ENCODE measurements at regions not wholly inside any gene's neighbourhood (a gene's known extent, or its start where the extent isn't known, plus 50 kb on each side); places are given as distances from the start of the nearest gene placed in this dataset.

DNA sequence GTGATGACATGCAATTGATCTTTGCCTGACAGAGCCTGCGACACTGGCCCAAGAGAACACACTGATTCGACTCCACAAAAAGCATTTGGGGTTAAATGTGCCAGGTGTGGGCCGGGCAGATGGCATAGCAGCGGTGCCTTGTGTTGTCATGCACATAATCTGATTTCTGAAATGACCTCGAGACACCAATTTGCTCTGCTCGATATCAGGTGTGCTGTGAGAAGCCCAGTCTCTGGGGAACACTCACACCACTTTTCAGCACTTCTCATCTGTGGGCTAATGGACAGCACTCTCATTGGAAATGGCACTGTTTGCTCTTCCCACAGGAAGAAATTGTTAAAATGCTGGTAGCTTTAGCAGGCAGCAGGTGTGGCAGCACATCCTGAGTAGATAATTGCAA lies 738.3 kb upstream of the TENM3 start:
- Histone ChIP-seq H3K4me1 (ENCODE audit: low read depth, poor library complexity, severe bottlenecking) (no peaks in the 10 kb centered on the region), H2AFZ (ENCODE audit: low read depth) (no peak overlapping the region), H3K79me2 (ENCODE audit: insufficient read depth, low read depth) (no peaks in the 10 kb centered on the region), H3K9ac (no peak overlapping the region), H3K4me3 (IDR thresholded peaks at IDR 0.05; ENCODE audit: insufficient read depth, low read depth, low read length) (no peak overlapping the region), H3K4me2 (no peak overlapping the region), H3K27ac (no peak overlapping the region), H4K20me1 (ENCODE audit: insufficient read depth) (no peaks in the 10 kb centered on the region), H3K36me3 (ENCODE audit: insufficient read depth) (no peaks in the 10 kb centered on the region), H3K27me3 (ENCODE audit: insufficient read depth, low read depth) (no peaks in the 10 kb centered on the region)
- no peak for TF ChIP-seq CTCF (conservative IDR thresholded peaks at IDR 0.05; ENCODE audit: low read depth, low read length)

GRCh38 chr4:181507180-181507835 lies 735.9 kb upstream of the TENM3 start:
- Histone ChIP-seq H4K20me1 (ENCODE audit: insufficient read depth) (no peaks in the 10 kb centered on the region), H3K4me2 (no peak overlapping the region), H3K79me2 (ENCODE audit: insufficient read depth, low read depth) (no peaks in the 10 kb centered on the region), H3K27me3 (ENCODE audit: insufficient read depth, low read depth) (no peaks in the 10 kb centered on the region), H3K27ac (no peak overlapping the region), H2AFZ (ENCODE audit: low read depth) (no peak overlapping the region), H3K4me1 (ENCODE audit: low read depth, poor library complexity, severe bottlenecking) (no peaks in the 10 kb centered on the region), H3K9ac (no peak overlapping the region), H3K36me3 (ENCODE audit: insufficient read depth) (no peaks in the 10 kb centered on the region), H3K4me3 (IDR thresholded peaks at IDR 0.05; ENCODE audit: insufficient read depth, low read depth, low read length) (no peak overlapping the region)
- no peak for TF ChIP-seq CTCF (conservative IDR thresholded peaks at IDR 0.05; ENCODE audit: low read depth, low read length)

GRCh38 chr4:181507938-181508337 lies 735.3 kb upstream of the TENM3 start:
- H3K36me3 ChIP-seq (ENCODE audit: insufficient read depth), result no peaks in the 10 kb centered on the region
- H3K27me3 ChIP-seq (ENCODE audit: insufficient read depth, low read depth), result no peaks in the 10 kb centered on the region
- no peak overlapping the region for H3K27ac ChIP-seq
- no peak overlapping the region for H3K4me3 ChIP-seq (IDR thresholded peaks at IDR 0.05; ENCODE audit: insufficient read depth, low read depth, low read length)
- H2AFZ ChIP-seq (ENCODE audit: low read depth), result no peak overlapping the region
- no peaks in the 10 kb centered on the region for H3K4me1 ChIP-seq (ENCODE audit: low read depth, poor library complexity, severe bottlenecking)
- no peak for TF ChIP-seq CTCF (conservative IDR thresholded peaks at IDR 0.05; ENCODE audit: low read depth, low read length)
- H4K20me1 ChIP-seq (ENCODE audit: insufficient read depth), result no peaks in the 10 kb centered on the region
- no peaks in the 10 kb centered on the region for H3K79me2 ChIP-seq (ENCODE audit: insufficient read depth, low read depth)
- H3K9ac ChIP-seq, result no peak overlapping the region
- H3K4me2 ChIP-seq, result no peak overlapping the region

DNA sequence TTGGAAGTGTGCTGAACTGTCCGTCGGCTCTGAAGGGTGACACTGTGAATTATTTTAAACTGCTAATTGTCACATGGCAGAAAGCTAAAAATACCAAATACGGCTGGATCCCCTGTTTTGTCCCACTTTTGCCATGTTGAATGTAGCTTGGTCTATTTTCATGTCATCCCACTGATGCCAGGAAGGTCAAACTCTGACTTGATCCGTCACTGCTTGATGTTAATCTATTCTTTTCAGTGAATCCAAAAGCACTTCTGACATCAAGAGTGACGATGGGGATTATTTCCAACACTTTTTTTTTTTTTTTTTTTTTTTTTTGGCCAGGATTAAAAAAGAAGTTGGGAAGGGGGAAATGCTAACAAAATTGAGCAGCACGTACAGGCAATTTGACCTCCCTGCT lies 734.6 kb upstream of the TENM3 start:
- Histone ChIP-seq H3K36me3 (ENCODE audit: insufficient read depth) (no peaks in the 10 kb centered on the region), H3K4me1 (ENCODE audit: low read depth, poor library complexity, severe bottlenecking) (no peaks in the 10 kb centered on the region), H3K79me2 (ENCODE audit: insufficient read depth, low read depth) (no peaks in the 10 kb centered on the region), H3K4me3 (IDR thresholded peaks at IDR 0.05; ENCODE audit: insufficient read depth, low read depth, low read length) (no peak overlapping the region), H3K27ac (no peak overlapping the region), H3K9ac (no peak overlapping the region), H3K27me3 (ENCODE audit: insufficient read depth, low read depth) (no peaks in the 10 kb centered on the region), H2AFZ (ENCODE audit: low read depth) (no peak overlapping the region), H4K20me1 (ENCODE audit: insufficient read depth) (no peaks in the 10 kb centered on the region), H3K4me2 (no peak overlapping the region)
- no peak for TF ChIP-seq CTCF (conservative IDR thresholded peaks at IDR 0.05; ENCODE audit: low read depth, low read length)

Measured in KMS-11 (cell line).